C4-2B (cell line): ENCODE measurements at regions not wholly inside any gene's neighbourhood (a gene's known extent, or its start where the extent isn't known, plus 50 kb on each side); places are given as distances from the start of the nearest gene placed in this dataset.

Source experiments
- CTCF ChIP-seq: fragments of 450-650 bp; conservative IDR thresholded peaks from 2 replicates; pipeline ENCODE4 v1.5.1; 2017; ENCODE audit warnings: mild to moderate bottlenecking
- ZFX ChIP-seq: fragments of 450-650 bp; IDR thresholded peaks from 2 replicates; pipeline ENCODE4 v1.6.1; 2017

DNA sequence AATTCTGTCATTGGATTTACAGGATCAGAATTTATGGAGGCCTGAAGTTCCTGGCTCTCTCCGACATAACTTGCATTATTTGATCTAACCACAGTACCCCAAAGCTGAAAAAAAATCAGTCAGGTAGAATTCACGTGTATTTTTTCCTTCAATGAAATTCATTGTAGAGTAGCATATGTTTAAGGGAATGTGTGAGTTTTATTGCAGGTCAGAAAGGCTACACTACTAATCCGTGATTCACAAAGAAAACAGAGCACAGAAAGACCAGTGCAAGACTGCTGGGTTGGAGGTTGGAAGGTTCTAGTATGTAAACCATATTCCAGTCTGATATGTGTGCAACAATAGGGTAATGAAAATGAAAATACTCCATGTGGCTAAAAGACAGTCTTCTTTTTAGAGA is 247.0 kb upstream of the FERD3L start:
- TF ChIP-seq CTCF (no peak), ZFX (no peak)
